NCI-H69 (cell line): ENCODE measurements at regions not wholly inside any gene's neighbourhood (a gene's known extent, or its start where the extent isn't known, plus 50 kb on each side); places are given as distances from the start of the nearest gene placed in this dataset.

Experiments
- DNase-seq: peaks from one replicate; lab custom pipeline; 2025; lab: John Stamatoyannopoulos, UW

- DNase-seq = no peak
Measured at GRCh38 chr13:62997696-62998095, 1582.0 kb upstream of the PCDH20 start.

DNA sequence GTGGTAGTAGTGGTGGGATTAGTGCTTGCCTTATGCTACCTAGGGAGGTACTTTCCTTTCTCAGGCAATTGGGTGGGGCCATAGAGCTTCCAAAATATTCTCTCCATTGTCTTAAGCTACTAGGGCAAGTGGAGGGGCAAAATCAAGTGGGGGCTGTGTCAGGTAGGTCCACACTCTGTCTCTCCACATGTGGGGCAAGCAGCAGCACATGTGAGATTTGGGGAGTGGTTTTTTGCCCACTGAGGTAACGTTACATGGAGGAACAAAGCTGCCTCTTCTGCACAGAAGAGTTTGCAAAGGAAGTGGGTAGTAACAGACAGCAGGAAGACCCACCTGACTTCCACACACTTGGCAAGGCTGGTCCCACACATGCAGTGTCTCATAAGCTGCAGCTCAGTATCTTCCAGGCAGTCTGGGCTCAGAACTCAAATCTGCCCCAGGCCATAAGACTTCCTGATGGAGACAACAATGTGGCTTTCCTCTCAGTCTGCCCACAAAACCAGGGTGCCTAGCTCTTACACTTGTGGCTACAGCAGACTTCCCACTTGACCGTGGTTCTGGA lies 1581.5 kb upstream of the PCDH20 start:
- no peak for DNase-seq

DNA sequence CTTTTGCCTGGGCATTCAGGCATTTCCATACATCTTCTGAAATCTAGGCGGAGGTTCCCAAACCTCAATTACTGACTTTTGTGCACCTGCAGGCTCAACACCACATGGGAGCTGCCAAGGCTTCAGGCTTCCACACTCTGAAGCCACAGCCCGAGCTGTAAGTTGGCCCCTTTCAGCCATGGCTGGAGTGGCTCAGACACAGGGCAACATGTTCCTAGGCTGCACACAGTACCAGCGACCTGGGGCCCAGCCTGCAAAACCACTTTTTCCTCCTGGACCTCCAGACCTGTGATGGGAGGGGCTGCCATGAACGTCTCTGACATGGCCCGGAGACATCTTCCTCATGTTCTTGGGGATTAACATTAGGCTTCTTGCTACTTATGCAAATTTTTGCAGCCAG lies 1558.2 kb upstream of the PCDH20 start:
- no peak for DNase-seq

DNA sequence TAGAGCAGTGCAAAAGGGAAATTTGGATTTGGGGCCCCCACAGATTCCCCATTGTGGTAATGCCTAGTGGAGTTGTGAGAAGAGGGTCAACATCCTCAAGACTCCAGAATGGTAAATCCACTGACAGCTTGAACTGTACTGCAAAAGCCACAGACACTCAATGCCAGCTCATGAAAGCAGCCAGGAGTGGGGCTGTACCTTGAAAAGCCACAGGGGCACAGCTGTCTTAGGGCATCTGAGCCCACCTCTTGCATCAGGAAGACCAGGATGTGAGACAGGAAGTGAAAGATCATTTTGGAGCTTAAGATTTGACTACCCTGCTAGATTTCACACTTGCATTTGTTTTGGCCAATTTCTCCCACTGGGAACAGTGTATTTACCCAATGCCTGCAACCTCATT lies 1548.9 kb upstream of the PCDH20 start:
- DNase-seq = no peak

DNA sequence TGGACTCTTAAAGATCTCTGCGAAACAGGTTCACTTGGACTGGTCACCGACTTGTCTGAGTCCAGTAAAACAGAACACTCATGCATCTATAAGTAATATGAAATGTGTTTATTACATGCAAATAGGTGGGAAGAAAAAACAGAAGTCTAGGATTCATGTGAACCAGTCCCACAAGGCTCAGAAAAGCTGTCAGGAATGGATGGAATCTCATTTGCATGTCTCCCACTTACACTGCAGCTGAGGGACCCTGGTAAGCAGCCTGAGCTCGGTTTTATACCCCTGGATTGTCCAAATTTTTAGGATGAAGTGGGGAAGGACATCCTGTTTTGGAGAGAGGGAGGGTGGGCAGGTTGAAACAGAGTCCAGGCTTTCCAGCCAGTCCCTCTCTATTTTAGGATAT lies 1545.1 kb upstream of the PCDH20 start:
- DNase-seq = no peak

GRCh38 chr13:62933809-62934208 lies 1518.2 kb upstream of the PCDH20 start:
- peak; percentile 35 for DNase-seq

DNA sequence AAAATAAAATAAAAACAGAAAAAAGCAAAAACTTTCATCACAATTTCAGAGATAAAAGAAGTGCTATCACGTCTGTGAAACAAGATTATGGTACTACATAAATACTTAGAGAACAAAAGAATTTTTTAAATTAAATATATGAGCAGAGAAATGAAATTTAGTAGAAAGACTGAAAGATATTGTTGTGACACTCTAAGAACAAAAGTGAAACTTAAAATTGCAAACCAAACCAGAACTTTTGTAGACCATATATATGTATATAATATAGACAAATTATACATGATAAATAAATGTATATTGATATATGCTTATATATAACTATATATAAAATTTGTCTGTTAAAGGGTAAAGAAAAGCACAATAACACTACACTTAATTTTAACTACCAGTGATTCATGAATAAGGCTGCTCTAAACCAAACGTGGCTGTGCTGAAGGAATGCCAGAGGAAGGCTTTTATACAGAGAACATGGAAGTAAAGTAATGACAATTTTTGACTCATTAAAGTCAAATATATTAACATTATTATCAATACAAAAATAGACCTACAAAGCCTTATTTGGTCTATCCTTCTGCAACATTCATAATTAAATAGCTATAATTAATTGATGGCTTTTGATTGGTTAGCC lies 1516.7 kb upstream of the PCDH20 start:
- no peak for DNase-seq

DNA sequence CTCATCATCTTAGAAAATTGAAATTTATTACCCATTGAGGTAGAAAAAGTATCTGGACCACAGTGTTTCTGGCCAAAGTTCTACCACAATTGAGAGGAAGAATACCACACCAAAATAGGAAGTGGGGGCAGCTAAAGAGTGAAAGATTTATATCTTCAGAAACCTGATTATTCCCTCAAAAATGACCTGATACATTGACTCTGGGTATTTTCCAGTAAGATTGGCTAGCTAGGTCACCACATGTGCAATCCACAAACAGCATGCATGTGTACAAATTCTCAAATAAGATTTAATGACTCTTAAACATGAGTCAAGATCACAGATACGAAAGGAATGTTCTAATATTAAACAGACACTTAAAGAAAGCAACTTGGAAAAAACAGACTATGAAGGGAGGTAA lies 1516.2 kb upstream of the PCDH20 start:
- DNase-seq = no peak

DNA sequence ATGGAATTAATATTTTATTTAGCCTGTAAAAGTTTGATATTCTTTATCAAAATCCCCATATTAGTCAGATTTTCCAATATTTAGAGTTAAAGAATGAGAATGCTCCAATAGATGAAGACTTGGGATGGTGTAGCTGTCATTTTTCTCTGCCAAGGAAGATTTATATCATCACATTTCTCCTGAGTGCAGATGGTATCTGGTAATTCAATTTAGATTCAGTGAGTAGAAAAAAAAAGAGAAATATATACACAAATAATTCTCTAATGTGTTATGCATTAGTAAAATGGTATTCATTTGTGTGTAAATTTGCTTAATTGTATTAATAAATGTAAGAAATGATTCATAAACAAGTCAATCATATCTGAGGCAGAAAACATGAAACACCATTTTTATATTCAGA lies 1508.7 kb upstream of the PCDH20 start:
- DNase-seq = no peak

DNA sequence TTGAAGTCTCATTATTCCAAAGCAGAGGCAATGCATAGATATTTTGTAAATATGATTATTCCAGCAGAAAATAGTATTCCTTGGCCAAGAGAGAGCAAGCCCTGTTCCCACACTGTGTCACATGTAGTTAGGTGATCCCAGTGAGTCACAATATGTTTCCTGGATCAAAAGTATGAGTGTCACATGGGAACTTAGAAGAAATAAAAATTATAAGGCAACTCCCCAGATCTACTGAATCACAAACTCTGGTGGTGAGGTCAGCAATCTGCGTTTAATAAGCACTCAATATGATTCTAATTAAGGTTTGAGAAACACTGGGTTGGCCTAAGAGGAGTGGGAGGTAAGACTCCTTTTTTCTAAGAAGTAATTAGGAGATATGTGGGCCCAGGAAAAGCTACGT lies 1504.5 kb upstream of the PCDH20 start:
- no peak for DNase-seq

DNA sequence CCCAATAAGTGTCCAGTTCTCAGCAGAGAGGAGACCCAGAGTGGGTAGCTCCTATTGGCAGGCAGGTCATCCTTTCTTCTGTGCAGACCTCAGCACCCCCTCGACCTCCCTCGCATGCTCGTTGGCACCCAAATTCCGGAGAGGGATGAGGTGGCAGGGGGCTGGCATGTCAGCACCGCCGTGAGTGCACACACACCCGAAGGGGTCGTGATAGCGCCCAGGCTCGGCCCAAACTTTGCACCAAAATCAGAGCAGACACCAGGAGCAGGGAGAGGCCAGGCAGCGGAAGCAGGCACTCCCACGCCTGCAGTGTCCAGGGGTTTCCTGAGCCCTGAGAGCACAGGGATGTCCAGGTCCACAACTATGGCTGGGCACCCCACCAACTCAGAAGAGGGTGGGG lies 1503.8 kb upstream of the PCDH20 start:
- DNase-seq = no peak

GRCh38 chr13:62910541-62911060 lies 1495.0 kb upstream of the PCDH20 start:
- peak; percentile 75 for DNase-seq

GRCh38 chr13:62908321-62908720 lies 1492.7 kb upstream of the PCDH20 start:
- peak; percentile 65 for DNase-seq

GRCh38 chr13:62906896-62907295 lies 1491.2 kb upstream of the PCDH20 start:
- peak; percentile 34 for DNase-seq

DNA sequence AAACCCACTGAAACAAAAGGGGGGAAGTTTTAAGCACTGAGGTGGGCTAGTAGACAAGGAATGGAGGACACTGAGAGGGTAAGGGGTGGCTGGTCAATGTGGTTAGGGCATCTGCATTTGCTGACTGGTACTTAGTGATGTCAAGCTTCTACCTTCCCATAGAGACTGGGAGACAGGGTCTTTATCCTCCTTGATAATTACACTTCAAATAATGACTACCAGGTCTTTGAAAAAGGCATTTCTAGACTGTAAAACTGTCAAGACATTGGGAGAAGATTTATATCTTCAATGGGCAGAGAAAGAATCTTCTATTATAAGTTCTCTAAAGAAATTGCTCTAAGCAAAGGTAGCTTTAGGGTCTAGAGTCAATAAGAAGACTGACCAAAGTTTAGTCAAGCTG lies 1490.8 kb upstream of the PCDH20 start:
- peak; percentile 73 for DNase-seq

- no peak for DNase-seq
Measured at GRCh38 chr13:62887046-62887445, 1471.4 kb upstream of the PCDH20 start.

DNA sequence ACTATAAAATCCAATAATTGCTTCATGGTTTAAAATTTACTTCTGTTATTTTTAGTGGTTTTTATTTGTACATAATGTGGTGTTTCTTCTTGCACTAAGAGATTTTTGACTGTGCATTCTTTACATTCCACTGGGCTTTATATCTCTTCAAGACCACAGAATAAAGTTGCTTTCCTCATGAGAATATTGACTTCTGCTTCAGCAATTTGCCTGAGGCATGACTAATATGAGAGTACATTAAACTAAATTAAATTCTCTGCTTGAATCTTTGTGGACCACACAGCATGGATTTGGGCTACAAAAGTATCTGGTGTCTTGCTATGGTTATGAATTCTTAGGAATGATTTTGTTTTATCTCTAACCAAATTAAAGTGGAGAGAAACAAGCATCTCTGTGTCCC lies 1463.4 kb upstream of the PCDH20 start:
- DNase-seq = no peak

- DNase-seq = peak; percentile 88
Measured at GRCh38 chr13:62875118-62875640, 1459.5 kb upstream of the PCDH20 start.

DNA sequence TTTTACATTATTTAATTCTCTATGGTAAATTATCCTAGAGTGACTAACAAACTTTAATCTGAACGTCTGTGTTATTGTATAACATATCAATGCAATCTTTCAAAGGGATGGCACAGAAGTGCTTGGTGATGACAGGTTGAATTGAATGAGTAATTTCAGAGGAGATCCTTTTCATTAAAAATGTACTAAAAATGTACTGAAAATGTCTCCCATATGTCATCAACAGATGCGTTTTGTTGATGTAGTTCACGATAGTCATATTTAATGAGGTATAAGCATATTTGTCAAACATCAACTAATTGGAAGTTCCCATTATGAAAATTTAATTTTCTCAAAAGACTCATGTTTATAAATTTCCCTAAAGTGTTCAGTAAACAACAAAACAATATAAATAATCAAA lies 1434.7 kb upstream of the PCDH20 start:
- peak; percentile 23 for DNase-seq

DNA sequence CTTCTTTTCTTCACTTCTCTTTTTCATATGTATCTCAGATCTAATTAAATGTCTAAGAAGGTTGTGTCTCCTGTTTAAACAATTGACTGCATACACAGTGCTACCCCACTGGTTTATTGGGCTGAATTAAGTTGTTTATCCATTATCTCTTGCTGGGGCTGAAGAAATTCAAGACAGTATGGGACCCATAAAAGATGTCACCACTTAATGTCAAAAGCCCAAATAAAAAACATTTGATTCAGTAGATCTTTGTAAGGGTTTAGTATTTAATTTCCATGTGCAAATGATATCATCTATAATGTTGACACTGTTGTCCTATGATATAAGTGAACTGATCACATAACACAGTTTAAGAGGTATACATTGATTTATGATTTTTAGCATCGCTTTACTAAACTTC lies 1431.9 kb upstream of the PCDH20 start:
- DNase-seq = peak; percentile 63

DNA sequence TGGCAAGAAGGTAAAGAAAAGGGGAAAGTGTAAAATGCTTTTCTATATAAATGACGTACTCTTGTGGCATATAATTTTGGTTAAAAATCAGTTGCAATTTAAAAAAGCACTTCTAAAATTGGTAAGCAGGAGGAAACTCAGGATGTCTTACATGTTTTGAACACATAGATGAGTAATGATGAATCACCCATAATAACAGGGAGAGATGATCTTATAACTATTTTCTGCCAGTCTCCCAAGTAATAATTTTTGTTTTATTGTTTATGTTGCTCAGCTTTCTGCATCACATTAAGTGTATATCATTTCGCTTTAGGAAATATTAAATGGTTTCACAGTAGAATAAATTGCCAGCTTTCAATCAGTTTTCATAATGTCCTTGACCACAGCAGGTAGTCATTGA lies 1430.7 kb upstream of the PCDH20 start:
- peak; percentile 17 for DNase-seq

DNA sequence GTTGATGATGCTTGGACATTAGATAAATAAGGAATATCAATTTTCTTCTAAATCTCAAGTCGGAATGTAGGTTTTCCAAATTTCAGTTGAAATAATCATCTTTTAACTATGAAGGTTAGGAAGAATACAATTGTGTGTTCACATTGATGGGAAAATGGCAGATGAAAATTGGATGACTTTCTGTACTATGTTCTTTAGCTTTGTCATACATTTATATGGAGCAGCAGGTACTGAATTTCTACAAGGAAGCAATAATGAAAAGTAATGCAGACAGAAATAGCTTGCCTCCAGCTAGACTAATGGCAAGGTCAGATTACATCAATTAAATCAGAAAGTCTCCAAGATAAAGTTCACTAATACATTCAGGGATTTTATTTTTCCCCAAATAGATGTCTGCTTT lies 1423.7 kb upstream of the PCDH20 start:
- DNase-seq = peak; percentile 34

DNA sequence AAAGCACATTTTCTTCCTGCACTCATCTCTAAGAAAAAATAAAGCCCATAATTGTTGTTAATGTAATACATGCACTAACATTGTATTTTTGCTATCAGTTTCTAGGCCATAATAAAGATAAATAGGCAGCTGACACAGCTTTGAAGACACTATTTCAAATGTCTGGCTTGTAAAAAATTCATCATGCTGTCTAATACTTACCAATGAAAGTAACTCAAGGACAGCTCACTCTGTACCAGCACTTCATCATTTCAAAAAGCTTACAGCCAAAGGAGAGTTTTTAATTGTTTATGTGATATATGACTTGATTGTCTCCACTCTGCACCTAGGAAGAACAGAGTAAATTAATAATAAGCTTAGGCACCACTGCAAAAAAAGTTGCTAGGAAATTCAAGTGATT lies 1423.3 kb upstream of the PCDH20 start:
- DNase-seq = no peak

DNA sequence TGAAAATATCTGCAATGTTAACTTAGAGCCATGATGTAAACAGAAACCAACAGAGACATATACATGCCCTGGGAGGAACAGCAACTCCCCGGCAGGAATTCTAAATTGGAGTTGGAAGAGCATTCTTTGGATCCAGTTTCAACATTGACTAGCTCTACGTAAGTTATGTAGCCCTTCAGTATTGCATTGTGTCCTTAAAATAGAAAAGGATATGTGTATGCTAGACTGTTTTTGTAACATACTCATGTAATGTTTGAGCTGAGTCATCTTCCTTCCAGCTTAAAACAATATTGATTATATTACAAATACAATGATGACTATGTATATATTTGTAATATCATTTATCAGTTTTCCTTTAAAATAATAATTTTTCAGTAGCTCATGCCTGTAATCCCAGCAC lies 1422.2 kb upstream of the PCDH20 start:
- no peak for DNase-seq
